ENCODE measurements at regions not wholly inside any gene's neighbourhood (a gene's known extent, or its start where the extent isn't known, plus 50 kb on each side); places are given as distances from the start of the nearest gene placed in this dataset.
A peak's percentile ranks its signal among the peaks of the same experiment; 100 is the strongest.
"Not testable (repeated sequence)": the region's sequence is repeated elsewhere in the genome, so short reads cannot be mapped to it uniquely, and the experiment has no call there.

- DNase-seq (ENCODE audit: low read depth in 2 of 2) = no peak
Observed at GRCh38 chr2:20130821-20131645, 79.6 kb upstream of the LAPTM4A start.

- DNase-seq (ENCODE audit: low read depth in 2 of 2) = no peak
Observed at GRCh38 chr2:20130160-20130560, 78.7 kb upstream of the LAPTM4A start.

GRCh38 chr2:20129331-20130159 lies 78.1 kb upstream of the LAPTM4A start:
- no peak for DNase-seq (ENCODE audit: low read depth in 2 of 2)

- DNase-seq (ENCODE audit: low read depth in 2 of 2) = no peak
Observed at GRCh38 chr2:20128506-20129330, 77.3 kb upstream of the LAPTM4A start.

GRCh38 chr2:20126469-20126868 lies 75.0 kb upstream of the LAPTM4A start:
- DNase-seq (ENCODE audit: low read depth in 2 of 2) = no peak

- no peak for DNase-seq (ENCODE audit: low read depth in 2 of 2)
Observed at GRCh38 chr2:20126040-20126439, 74.6 kb upstream of the LAPTM4A start.

GRCh38 chr2:20125616-20126015 lies 74.2 kb upstream of the LAPTM4A start:
- no peak for DNase-seq (ENCODE audit: low read depth in 2 of 2)

- no peak for DNase-seq (ENCODE audit: low read depth in 2 of 2)
Observed at GRCh38 chr2:20125164-20125563, 73.7 kb upstream of the LAPTM4A start.

- no peak for DNase-seq (ENCODE audit: low read depth in 2 of 2)
Observed at GRCh38 chr2:20123871-20124594, 72.6 kb upstream of the LAPTM4A start.

- DNase-seq (ENCODE audit: low read depth in 2 of 2) = no peak
Observed at GRCh38 chr2:20122864-20123263, 71.4 kb upstream of the LAPTM4A start.

GRCh38 chr2:20120569-20121416 lies 69.4 kb upstream of the LAPTM4A start:
- DNase-seq (ENCODE audit: low read depth in 2 of 2) = no peak

GRCh38 chr2:20118051-20118450 lies 66.6 kb upstream of the LAPTM4A start:
- no peak for DNase-seq (ENCODE audit: low read depth in 2 of 2)

- no peak for DNase-seq (ENCODE audit: low read depth in 2 of 2)
Observed at GRCh38 chr2:20115902-20116301, 64.5 kb upstream of the LAPTM4A start.

- no peak for DNase-seq (ENCODE audit: low read depth in 2 of 2)
Observed at GRCh38 chr2:20115374-20115773, 63.9 kb upstream of the LAPTM4A start.

- DNase-seq (ENCODE audit: low read depth in 2 of 2) = peak; percentile 69 to 91
Observed at GRCh38 chr2:20113986-20114938, 62.8 kb upstream of the LAPTM4A start.

- DNase-seq (ENCODE audit: low read depth in 2 of 2) = no peak
Observed at GRCh38 chr2:20113004-20113796, 61.8 kb upstream of the LAPTM4A start.

GRCh38 chr2:20112361-20112760 lies 60.9 kb upstream of the LAPTM4A start:
- not testable (repeated sequence) for DNase-seq (ENCODE audit: low read depth in 2 of 2)
